ENCODE measurements at regions not wholly inside any gene's neighbourhood (a gene's known extent, or its start where the extent isn't known, plus 50 kb on each side); places are given as distances from the start of the nearest gene placed in this dataset.

DNA sequence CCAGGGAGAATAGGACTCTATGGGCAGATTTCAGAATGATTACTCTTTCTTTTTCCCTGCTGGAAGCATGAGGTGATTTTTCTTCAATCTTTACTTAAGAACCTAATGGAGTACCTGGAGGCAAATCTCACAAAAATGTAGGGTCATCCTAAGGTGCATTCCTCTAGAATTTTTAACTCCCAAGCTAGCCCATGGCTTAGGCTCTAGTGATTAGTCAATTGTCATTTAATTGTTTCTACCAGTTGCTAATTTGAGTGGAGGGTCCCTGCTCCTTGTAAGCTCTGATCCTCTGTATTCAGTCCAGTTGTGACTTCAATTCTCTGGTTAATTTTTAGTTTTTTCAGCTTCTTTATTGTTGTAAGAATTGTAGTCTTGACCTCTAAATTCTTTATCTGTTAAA is 467.0 kb downstream of the HTR1A start:
- Mint-ChIP-seq H3K27me3 (ENCODE audit: low read depth in 2 of 2) (no peaks in the 10 kb centered on the region), H3K9me3 (peaks cover 7 to 19% of the 10 kb centered on the region in 2 donors), H3K4me3 (no peak overlapping the region), H3K27ac (no peak overlapping the region), H3K4me1 (no peaks in the 10 kb centered on the region), H3K36me3 (no peaks in the 10 kb centered on the region)
- Histone ChIP-seq H3K4me1 (ENCODE audit: control insufficient read depth, insufficient read depth, low read length) (no peaks in the 10 kb centered on the region), H3K27ac (ENCODE audit: low read length) (no peak overlapping the region), H3K4me3 (ENCODE audit: low read length) (no peak overlapping the region), H3K36me3 (ENCODE audit: control insufficient read depth, insufficient read depth, low read length) (no peaks in the 10 kb centered on the region), H3K9me3 (ENCODE audit: control insufficient read depth, insufficient read depth, low read length) (no peaks in the 10 kb centered on the region), H3K27me3 (ENCODE audit: control insufficient read depth, insufficient read depth, low read length) (no peaks in the 10 kb centered on the region)
- no peak for ATAC-seq
- TF ChIP-seq, protein P1, sequence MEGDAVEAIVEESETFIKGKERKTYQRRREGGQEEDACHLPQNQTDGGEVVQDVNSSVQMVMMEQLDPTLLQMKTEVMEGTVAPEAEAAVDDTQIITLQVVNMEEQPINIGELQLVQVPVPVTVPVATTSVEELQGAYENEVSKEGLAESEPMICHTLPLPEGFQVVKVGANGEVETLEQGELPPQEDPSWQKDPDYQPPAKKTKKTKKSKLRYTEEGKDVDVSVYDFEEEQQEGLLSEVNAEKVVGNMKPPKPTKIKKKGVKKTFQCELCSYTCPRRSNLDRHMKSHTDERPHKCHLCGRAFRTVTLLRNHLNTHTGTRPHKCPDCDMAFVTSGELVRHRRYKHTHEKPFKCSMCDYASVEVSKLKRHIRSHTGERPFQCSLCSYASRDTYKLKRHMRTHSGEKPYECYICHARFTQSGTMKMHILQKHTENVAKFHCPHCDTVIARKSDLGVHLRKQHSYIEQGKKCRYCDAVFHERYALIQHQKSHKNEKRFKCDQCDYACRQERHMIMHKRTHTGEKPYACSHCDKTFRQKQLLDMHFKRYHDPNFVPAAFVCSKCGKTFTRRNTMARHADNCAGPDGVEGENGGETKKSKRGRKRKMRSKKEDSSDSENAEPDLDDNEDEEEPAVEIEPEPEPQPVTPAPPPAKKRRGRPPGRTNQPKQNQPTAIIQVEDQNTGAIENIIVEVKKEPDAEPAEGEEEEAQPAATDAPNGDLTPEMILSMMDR (IDR thresholded peaks at IDR 0.05): no peak
- no peak for DNase-seq
- intact Hi-C loops (cut with micrococcal nuclease): no loop called here

DNA sequence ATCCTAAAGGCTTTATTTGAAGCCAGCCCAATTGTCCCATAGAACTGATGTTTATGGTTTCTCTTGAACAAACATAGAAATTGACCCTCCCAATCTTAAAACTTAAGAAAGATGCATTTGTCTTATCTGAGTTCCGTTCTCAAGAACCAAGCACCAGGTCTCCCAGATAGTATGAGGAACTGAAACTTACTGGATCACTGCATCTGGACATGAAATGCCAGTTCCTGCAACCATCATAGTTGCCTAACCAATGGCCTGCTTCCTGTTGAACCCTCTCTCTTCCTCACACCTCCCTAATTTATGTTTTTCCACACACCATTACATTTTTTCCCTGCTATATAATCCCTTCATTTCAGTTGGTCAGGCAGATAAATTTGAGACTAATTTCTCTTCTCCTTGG is 478.9 kb downstream of the HTR1A start:
- no peaks in the 10 kb centered on the region for H3K36me3 Mint-ChIP-seq

DNA sequence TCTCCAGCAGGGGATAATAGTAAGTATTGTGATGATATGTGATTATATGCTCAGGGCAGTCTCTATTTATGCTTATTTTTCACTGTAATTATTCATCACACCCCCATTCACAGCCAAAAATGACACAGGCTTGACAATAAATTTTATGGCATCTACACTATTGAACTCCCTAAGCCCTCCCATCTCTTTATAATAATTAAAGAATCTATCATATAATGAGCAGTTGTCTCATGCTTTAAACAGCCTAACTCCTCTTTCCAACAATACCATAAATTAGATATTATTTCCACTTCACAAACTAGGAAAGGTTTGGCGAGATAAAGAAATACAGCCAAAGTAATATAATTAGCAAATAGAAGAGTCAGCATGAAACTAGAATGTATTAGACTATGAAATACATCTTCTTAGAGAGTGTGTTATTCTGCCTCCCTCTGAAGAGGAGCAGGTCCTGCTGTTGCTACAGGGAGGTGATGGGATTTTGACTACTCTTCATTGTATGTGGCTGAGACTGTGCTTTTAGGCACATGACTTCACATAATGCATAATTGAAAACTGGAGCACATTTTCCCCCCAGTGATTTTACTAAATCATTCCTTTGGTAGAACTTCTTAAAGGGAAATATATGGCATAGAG is 488.8 kb downstream of the HTR1A start:
- DNase-seq (no peak), ATAC-seq (no peak)
- TF ChIP-seq, protein P1 (IDR thresholded peaks at IDR 0.05): no peak
- intact Hi-C loops (cut with micrococcal nuclease): no loop called here
- Mint-ChIP-seq H3K4me1 (no peaks in the 10 kb centered on the region), H3K27me3 (ENCODE audit: low read depth in 2 of 2) (no peaks in the 10 kb centered on the region), H3K36me3 (peaks cover 6% of the 10 kb centered on the region), H3K4me3 (no peak overlapping the region), H3K9me3 (peaks cover 8 to 21% of the 10 kb centered on the region in 2 donors), H3K27ac (no peak overlapping the region)
- H3K27me3 ChIP-seq (ENCODE audit: control insufficient read depth, insufficient read depth, low read length): no peaks in the 10 kb centered on the region
- H3K4me1 ChIP-seq (ENCODE audit: control insufficient read depth, insufficient read depth, low read length): no peaks in the 10 kb centered on the region
- no peaks in the 10 kb centered on the region for H3K36me3 ChIP-seq (ENCODE audit: control insufficient read depth, insufficient read depth, low read length)
- no peak overlapping the region for H3K27ac ChIP-seq (ENCODE audit: low read length)
- H3K9me3 ChIP-seq (ENCODE audit: control insufficient read depth, insufficient read depth, low read length): no peaks in the 10 kb centered on the region
- no peak overlapping the region for H3K4me3 ChIP-seq (ENCODE audit: low read length)
- no CpG with 5 or more reads among the region's 1 CpG for WGBS (ENCODE audit: insufficient coverage)

More for the DNA sequence above, 478.9 kb downstream of the HTR1A start:
- Histone ChIP-seq H3K27me3 (ENCODE audit: control insufficient read depth, insufficient read depth, low read length) (no peaks in the 10 kb centered on the region), H3K36me3 (ENCODE audit: control insufficient read depth, insufficient read depth, low read length) (no peaks in the 10 kb centered on the region), H3K9me3 (ENCODE audit: control insufficient read depth, insufficient read depth, low read length) (peaks cover 3% of the 10 kb centered on the region), H3K4me3 (ENCODE audit: low read length) (no peak overlapping the region), H3K27ac (ENCODE audit: low read length) (no peak overlapping the region), H3K4me1 (ENCODE audit: control insufficient read depth, insufficient read depth, low read length) (no peaks in the 10 kb centered on the region)
- 83% methylated on average over 1 of the region's 1 CpG for WGBS (ENCODE audit: insufficient coverage)
- ATAC-seq: no peak
- TF ChIP-seq, protein P1 (IDR thresholded peaks at IDR 0.05): no peak
- intact Hi-C loops (cut with micrococcal nuclease): no loop called here
- Mint-ChIP-seq H3K4me1 (no peaks in the 10 kb centered on the region), H3K27ac (no peak overlapping the region), H3K27me3 (ENCODE audit: low read depth in 2 of 2) (no peaks in the 10 kb centered on the region), H3K9me3 (peaks cover 10 to 13% of the 10 kb centered on the region in 2 donors), H3K4me3 (no peak overlapping the region)
- DNase-seq: no peak

DNA sequence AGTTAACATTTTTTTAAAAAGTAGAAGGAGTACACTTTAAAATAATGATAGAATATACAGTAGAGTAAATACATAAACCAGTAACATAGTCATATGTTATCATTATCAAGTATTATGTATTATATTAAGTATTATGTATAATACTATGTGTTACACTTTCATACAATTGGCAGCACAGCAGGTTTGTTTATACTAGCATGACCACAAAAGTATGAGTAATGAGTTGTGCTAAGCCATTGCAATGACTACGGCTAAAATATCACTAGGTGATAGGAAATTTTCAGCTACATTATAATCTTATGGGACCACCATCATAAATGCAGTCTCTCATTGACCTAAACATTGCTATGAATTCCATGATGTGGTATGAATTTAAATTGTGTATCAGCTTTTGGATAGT is 506.0 kb downstream of the HTR1A start:
- H3K27me3 ChIP-seq (ENCODE audit: control insufficient read depth, insufficient read depth, low read length): no peaks in the 10 kb centered on the region
- no peaks in the 10 kb centered on the region for H3K36me3 ChIP-seq (ENCODE audit: control insufficient read depth, insufficient read depth, low read length)
- H3K4me1 ChIP-seq (ENCODE audit: control insufficient read depth, insufficient read depth, low read length): no peaks in the 10 kb centered on the region
- DNase-seq (no peak), ATAC-seq (no peak)
- no peak overlapping the region for H3K27ac ChIP-seq (ENCODE audit: low read length)
- Mint-ChIP-seq H3K9me3 (peaks cover 8 to 15% of the 10 kb centered on the region in 2 donors), H3K4me3 (no peak overlapping the region), H3K36me3 (peaks cover 6% of the 10 kb centered on the region), H3K4me1 (no peaks in the 10 kb centered on the region), H3K27ac (no peak overlapping the region), H3K27me3 (ENCODE audit: low read depth in 2 of 2) (no peaks in the 10 kb centered on the region)
- H3K4me3 ChIP-seq (ENCODE audit: low read length): no peak overlapping the region
- WGBS (ENCODE audit: insufficient coverage): 100% methylated on average over 1 of the region's 1 CpG
- intact Hi-C loops (cut with micrococcal nuclease): no loop called here
- TF ChIP-seq, protein P1 (IDR thresholded peaks at IDR 0.05): no peak
- H3K9me3 ChIP-seq (ENCODE audit: control insufficient read depth, insufficient read depth, low read length): peaks cover 22% of the 10 kb centered on the region
